Mesothelial cell of epicardium (in vitro differentiated cells): ENCODE measurements at regions not wholly inside any gene's neighbourhood (a gene's known extent, or its start where the extent isn't known, plus 50 kb on each side); places are given as distances from the start of the nearest gene placed in this dataset.

Experiments used
- DNase-seq, 2 experiments: peaks; one replicate each; pipeline ENCODE4 v3.0.0; 2021; ENCODE audit warnings: low spot score in 2 of 2; ENCODE audit not compliant: unreplicated experiment in 2 of 2
- H3K27ac Mint-ChIP-seq: 2 replicates; pipeline ENCODE4 v1.8.0; 2021; ENCODE audit warnings: mixed read lengths
- H3K27me3 Mint-ChIP-seq: 2 replicates; pipeline ENCODE4 v1.8.0; 2021; ENCODE audit warnings: low read depth, mixed read lengths
- H3K36me3 Mint-ChIP-seq: 2 replicates; pipeline ENCODE4 v1.8.0; 2021; ENCODE audit warnings: mixed read lengths
- H3K4me1 Mint-ChIP-seq: 2 replicates; pipeline ENCODE4 v1.8.0; 2021; ENCODE audit warnings: mixed read lengths
- H3K4me3 Mint-ChIP-seq: 2 replicates; pipeline ENCODE4 v1.8.0; 2021; ENCODE audit warnings: mild to moderate bottlenecking, moderate library complexity, mixed read lengths
- H3K9me3 Mint-ChIP-seq: 2 replicates; pipeline ENCODE4 v1.8.0; 2021; ENCODE audit warnings: mixed read lengths
- TF ChIP-seq, protein P1 (sequence below): fragments of 200-600 bp; sonication (generic); IDR thresholded peaks from one replicate; pipeline ENCODE4 v1.5.0; 2021; ENCODE audit warnings: antibody characterized with exemption; ENCODE audit not compliant: unreplicated experiment

DNA sequence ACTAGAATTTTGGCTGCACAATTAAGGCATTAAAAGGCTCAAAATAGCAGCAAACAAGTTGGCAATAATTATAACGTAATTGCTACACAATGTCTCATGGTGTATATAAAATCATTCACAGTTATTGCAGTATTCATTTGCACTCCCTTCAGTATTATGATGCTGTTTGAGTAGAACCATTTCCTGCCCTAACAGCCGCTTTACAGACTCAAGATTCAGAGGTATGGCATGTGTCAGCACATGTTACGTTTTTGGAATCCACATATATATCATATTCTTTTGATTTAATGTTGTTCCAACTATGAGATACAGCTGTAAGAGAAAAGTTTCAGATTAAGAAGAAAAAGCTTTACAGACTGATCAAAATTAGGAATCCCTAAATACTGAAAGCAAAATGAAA, 56.3 kb upstream of the NCKAP5 start:
- Mint-ChIP-seq H3K4me3 (no peak overlapping the region), H3K27me3 (peaks cover 9% of the 10 kb centered on the region), H3K9me3 (peaks cover 39% of the 10 kb centered on the region), H3K36me3 (no peaks in the 10 kb centered on the region), H3K27ac (no peak overlapping the region), H3K4me1 (no peaks in the 10 kb centered on the region)
- DNase-seq, result no peak
- TF ChIP-seq, protein P1, sequence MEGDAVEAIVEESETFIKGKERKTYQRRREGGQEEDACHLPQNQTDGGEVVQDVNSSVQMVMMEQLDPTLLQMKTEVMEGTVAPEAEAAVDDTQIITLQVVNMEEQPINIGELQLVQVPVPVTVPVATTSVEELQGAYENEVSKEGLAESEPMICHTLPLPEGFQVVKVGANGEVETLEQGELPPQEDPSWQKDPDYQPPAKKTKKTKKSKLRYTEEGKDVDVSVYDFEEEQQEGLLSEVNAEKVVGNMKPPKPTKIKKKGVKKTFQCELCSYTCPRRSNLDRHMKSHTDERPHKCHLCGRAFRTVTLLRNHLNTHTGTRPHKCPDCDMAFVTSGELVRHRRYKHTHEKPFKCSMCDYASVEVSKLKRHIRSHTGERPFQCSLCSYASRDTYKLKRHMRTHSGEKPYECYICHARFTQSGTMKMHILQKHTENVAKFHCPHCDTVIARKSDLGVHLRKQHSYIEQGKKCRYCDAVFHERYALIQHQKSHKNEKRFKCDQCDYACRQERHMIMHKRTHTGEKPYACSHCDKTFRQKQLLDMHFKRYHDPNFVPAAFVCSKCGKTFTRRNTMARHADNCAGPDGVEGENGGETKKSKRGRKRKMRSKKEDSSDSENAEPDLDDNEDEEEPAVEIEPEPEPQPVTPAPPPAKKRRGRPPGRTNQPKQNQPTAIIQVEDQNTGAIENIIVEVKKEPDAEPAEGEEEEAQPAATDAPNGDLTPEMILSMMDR, result no peak

DNA sequence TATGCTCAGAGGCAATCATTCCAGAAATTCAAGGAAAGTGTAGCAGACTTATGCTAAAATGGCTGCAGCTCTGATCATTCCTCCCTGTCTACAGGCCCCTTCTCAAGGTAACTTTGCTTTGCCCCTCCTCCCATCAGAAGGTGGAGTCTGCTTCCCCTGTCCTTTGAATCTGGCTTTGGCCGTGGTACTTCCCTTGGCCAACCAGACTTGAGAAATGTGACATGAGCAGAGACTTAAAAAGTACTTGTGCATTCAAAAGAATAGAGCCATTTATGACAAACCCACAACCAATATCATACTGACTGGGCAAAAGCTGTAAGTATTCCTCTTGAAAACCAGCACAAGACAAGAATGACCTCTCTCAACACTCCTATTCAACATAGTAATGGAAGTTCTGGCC, 59.5 kb upstream of the NCKAP5 start:
- no peak for DNase-seq
- Mint-ChIP-seq H3K9me3 (peaks cover 31% of the 10 kb centered on the region), H3K27me3 (no peaks in the 10 kb centered on the region), H3K27ac (no peak overlapping the region), H3K4me1 (no peaks in the 10 kb centered on the region), H3K4me3 (no peak overlapping the region), H3K36me3 (no peaks in the 10 kb centered on the region)
- TF ChIP-seq, protein P1, result no peak

DNA sequence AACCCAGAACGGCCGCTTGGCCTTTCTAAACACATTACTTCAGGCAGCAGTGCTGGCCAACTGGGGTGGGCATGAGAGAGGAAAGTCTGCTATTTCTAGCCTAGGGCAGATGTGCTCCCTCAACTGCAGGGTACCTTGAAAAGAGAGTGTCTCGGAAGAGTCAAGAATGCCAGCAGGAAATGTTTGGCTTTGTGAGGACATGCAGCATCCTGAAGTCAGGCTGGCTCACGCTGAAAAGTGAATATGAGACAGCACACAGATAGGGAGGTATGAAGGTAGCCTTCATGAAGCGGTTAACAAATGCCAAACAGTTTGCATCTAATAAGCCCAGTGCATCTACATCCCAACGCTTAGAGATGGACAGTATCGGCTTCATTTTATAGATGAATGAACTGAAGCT, 65.0 kb upstream of the NCKAP5 start:
- H3K4me3 Mint-ChIP-seq, result no peak overlapping the region
- H3K27me3 Mint-ChIP-seq, result no peaks in the 10 kb centered on the region
- no peak for DNase-seq
- peaks cover 16% of the 10 kb centered on the region for H3K9me3 Mint-ChIP-seq
- no peak overlapping the region for H3K27ac Mint-ChIP-seq
- no peaks in the 10 kb centered on the region for H3K36me3 Mint-ChIP-seq
- TF ChIP-seq, protein P1, result no peak
- H3K4me1 Mint-ChIP-seq, result peaks cover 15% of the 10 kb centered on the region

DNA sequence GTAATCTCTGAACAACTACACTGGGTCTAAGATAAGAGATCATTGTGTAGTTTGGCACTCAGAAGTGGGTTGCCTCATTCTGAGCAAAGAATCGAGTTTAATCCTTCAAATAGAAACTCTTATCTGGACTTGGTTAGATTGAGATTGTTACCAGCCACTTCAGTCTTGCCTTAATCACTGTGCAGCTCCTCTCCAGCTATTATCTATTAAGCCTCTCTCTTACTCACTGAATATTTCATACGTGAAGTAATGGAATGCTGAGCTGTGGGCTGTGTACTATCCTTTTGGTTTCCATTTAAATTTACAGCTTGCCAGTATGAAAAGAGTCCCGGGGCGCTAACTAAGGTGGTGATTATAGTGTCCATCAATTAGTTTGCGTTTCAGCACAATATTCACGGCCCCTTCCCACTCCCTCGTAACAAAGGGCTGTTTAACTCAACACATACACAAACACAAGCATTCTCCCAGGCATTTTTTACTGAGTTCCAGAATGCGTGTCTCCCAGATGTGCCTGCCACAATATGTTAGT, 65.7 kb upstream of the NCKAP5 start:
- H3K36me3 Mint-ChIP-seq, result no peaks in the 10 kb centered on the region
- peak overlapping the region; percentile 64 for H3K27ac Mint-ChIP-seq
- no peak overlapping the region for H3K4me3 Mint-ChIP-seq
- TF ChIP-seq, protein P1, result no peak
- H3K9me3 Mint-ChIP-seq, result peaks cover 9% of the 10 kb centered on the region
- DNase-seq, result no peak
- peaks cover 15% of the 10 kb centered on the region for H3K4me1 Mint-ChIP-seq
- H3K27me3 Mint-ChIP-seq, result no peaks in the 10 kb centered on the region

DNA sequence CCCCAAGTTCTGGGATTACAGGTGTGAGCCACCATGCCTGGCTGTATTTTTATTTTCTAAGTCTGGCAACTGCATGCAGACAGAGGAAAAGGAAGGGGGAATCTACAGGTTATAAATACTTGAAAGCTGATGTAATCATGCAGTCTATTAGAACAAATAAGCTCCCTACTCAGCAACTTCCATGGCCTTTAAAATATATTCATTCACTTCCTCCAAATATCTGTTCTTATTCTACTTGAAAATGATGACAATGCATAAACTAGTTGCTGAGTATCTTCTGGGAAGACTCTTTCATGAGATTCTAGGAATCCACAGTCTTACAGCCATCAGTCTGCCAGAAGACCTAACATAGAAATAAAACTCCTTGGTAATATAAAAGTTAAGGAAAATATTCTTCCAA, 66.9 kb upstream of the NCKAP5 start:
- Mint-ChIP-seq H3K36me3 (no peaks in the 10 kb centered on the region), H3K9me3 (no peaks in the 10 kb centered on the region), H3K27me3 (no peaks in the 10 kb centered on the region), H3K27ac (peak overlapping the region; percentile 43), H3K4me1 (peaks cover 15% of the 10 kb centered on the region), H3K4me3 (no peak overlapping the region)
- DNase-seq, result no peak
- TF ChIP-seq, protein P1, result no peak

DNA sequence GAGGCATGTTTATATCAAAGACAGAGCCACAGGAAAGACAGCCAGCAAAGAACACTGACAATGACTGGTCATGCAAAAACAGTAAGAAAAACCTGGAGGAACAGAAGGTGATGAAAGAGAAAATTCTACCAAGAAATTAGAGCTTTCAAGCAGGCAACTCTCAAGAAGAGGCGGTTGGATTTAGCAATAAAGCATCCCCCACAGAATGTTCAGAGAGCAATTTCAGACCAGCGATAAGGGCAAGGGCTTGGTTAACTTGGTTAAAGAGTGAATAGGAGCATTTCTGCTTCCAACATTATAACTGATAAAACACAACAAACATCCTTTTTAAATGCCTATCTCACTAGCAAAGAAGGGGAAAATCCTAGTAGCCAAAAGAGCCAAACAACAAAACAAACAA, 68.0 kb upstream of the NCKAP5 start:
- Mint-ChIP-seq H3K4me1 (peaks cover 15% of the 10 kb centered on the region), H3K4me3 (no peak overlapping the region), H3K9me3 (no peaks in the 10 kb centered on the region), H3K27ac (no peak overlapping the region), H3K36me3 (no peaks in the 10 kb centered on the region), H3K27me3 (no peaks in the 10 kb centered on the region)
- TF ChIP-seq, protein P1, result no peak
- DNase-seq, result no peak
